ENCODE measurements at regions not wholly inside any gene's neighbourhood (a gene's known extent, or its start where the extent isn't known, plus 50 kb on each side); places are given as distances from the start of the nearest gene placed in this dataset.
"Not testable (repeated sequence)": the region's sequence is repeated elsewhere in the genome, so short reads cannot be mapped to it uniquely, and the experiment has no call there.

GRCh38 chr9:101858026-101858425 lies 119.6 kb upstream of the GRIN3A start:
- H3K4me1 Mint-ChIP-seq = no peaks in the 10 kb centered on the region
- H3K9me3 Mint-ChIP-seq = no peaks in the 10 kb centered on the region
- ATAC-seq (ENCODE audit: low read depth) (no peak), DNase-seq (no peak)
- no peaks in the 10 kb centered on the region for H3K27me3 Mint-ChIP-seq
- no peak overlapping the region for H3K4me3 Mint-ChIP-seq
- no peaks in the 10 kb centered on the region for H3K36me3 Mint-ChIP-seq
- POLR2A ChIA-PET = no interaction called here
- no peak overlapping the region for H3K27ac Mint-ChIP-seq

- POLR2A ChIA-PET = no interaction called here
- no peaks in the 10 kb centered on the region for H3K36me3 Mint-ChIP-seq
- H3K4me3 Mint-ChIP-seq = no peak overlapping the region
- no peaks in the 10 kb centered on the region for H3K9me3 Mint-ChIP-seq
- H3K27me3 Mint-ChIP-seq = no peaks in the 10 kb centered on the region
- H3K4me1 Mint-ChIP-seq = no peaks in the 10 kb centered on the region
- H3K27ac Mint-ChIP-seq = no peak overlapping the region
- ATAC-seq (ENCODE audit: low read depth) = no peak
- DNase-seq = no peak
Observed at GRCh38 chr9:101849102-101849707, 110.8 kb upstream of the GRIN3A start.

- no peak for DNase-seq
- Mint-ChIP-seq H3K27me3 (no peaks in the 10 kb centered on the region), H3K27ac (no peak overlapping the region), H3K36me3 (no peaks in the 10 kb centered on the region), H3K9me3 (no peaks in the 10 kb centered on the region), H3K4me1 (no peaks in the 10 kb centered on the region), H3K4me3 (no peak overlapping the region)
- POLR2A ChIA-PET = no interaction called here
- no peak for ATAC-seq (ENCODE audit: low read depth)
Observed at GRCh38 chr9:101848485-101848919, 110.1 kb upstream of the GRIN3A start.

- Mint-ChIP-seq H3K27ac (no peak overlapping the region), H3K36me3 (no peaks in the 10 kb centered on the region), H3K4me3 (no peak overlapping the region), H3K4me1 (no peaks in the 10 kb centered on the region), H3K27me3 (no peaks in the 10 kb centered on the region), H3K9me3 (no peaks in the 10 kb centered on the region)
- POLR2A ChIA-PET = no interaction called here
- ATAC-seq (ENCODE audit: low read depth) (no peak), DNase-seq (no peak)
Observed at GRCh38 chr9:101846161-101846560, 107.7 kb upstream of the GRIN3A start.

- no peak for DNase-seq
- Mint-ChIP-seq H3K4me3 (no peak overlapping the region), H3K27ac (no peak overlapping the region), H3K36me3 (no peaks in the 10 kb centered on the region), H3K27me3 (no peaks in the 10 kb centered on the region), H3K9me3 (no peaks in the 10 kb centered on the region), H3K4me1 (no peaks in the 10 kb centered on the region)
- ATAC-seq (ENCODE audit: low read depth) = no peak
- POLR2A ChIA-PET = no interaction called here
Observed at GRCh38 chr9:101840694-101841188, 102.3 kb upstream of the GRIN3A start.

- POLR2A ChIA-PET; H3K27me3 Mint-ChIP-seq; H3K27ac Mint-ChIP-seq; H3K4me3 Mint-ChIP-seq; H3K9me3 Mint-ChIP-seq; H3K4me1 Mint-ChIP-seq; ATAC-seq (ENCODE audit: low read depth); H3K36me3 Mint-ChIP-seq; DNase-seq: not testable (repeated sequence)
Observed at GRCh38 chr9:101838988-101839387, 100.5 kb upstream of the GRIN3A start.

- no peak overlapping the region for H3K4me3 Mint-ChIP-seq
- POLR2A ChIA-PET = no interaction called here
- no peak overlapping the region for H3K27ac Mint-ChIP-seq
- H3K27me3 Mint-ChIP-seq = no peaks in the 10 kb centered on the region
- DNase-seq (no peak), ATAC-seq (ENCODE audit: low read depth) (no peak)
- H3K4me1 Mint-ChIP-seq = no peaks in the 10 kb centered on the region
- H3K36me3 Mint-ChIP-seq = no peaks in the 10 kb centered on the region
- H3K9me3 Mint-ChIP-seq = no peaks in the 10 kb centered on the region
Observed at GRCh38 chr9:101836021-101836420, 97.6 kb upstream of the GRIN3A start.

GRCh38 chr9:101832486-101832885 lies 94.0 kb upstream of the GRIN3A start:
- POLR2A ChIA-PET = no interaction called here
- Mint-ChIP-seq H3K4me3 (no peak overlapping the region), H3K4me1 (no peaks in the 10 kb centered on the region), H3K27me3 (no peaks in the 10 kb centered on the region), H3K9me3 (no peaks in the 10 kb centered on the region), H3K36me3 (no peaks in the 10 kb centered on the region), H3K27ac (no peak overlapping the region)
- DNase-seq (no peak), ATAC-seq (ENCODE audit: low read depth) (no peak)

- H3K4me1 Mint-ChIP-seq; POLR2A ChIA-PET; H3K36me3 Mint-ChIP-seq; ATAC-seq (ENCODE audit: low read depth); H3K9me3 Mint-ChIP-seq; H3K4me3 Mint-ChIP-seq; H3K27me3 Mint-ChIP-seq; DNase-seq; H3K27ac Mint-ChIP-seq: not testable (repeated sequence)
Observed at GRCh38 chr9:101821450-101821849, 83.0 kb upstream of the GRIN3A start.

- ATAC-seq (ENCODE audit: low read depth); H3K9me3 Mint-ChIP-seq; DNase-seq; H3K4me3 Mint-ChIP-seq; POLR2A ChIA-PET; H3K27me3 Mint-ChIP-seq; H3K36me3 Mint-ChIP-seq; H3K27ac Mint-ChIP-seq; H3K4me1 Mint-ChIP-seq: not testable (repeated sequence)
Observed at GRCh38 chr9:101820983-101821382, 82.5 kb upstream of the GRIN3A start.

GRCh38 chr9:101814064-101814463 lies 75.6 kb upstream of the GRIN3A start:
- Mint-ChIP-seq H3K27ac (no peak overlapping the region), H3K9me3 (no peaks in the 10 kb centered on the region), H3K4me3 (no peak overlapping the region), H3K36me3 (no peaks in the 10 kb centered on the region), H3K4me1 (no peaks in the 10 kb centered on the region), H3K27me3 (peaks cover 2% of the 10 kb centered on the region)
- no peak for DNase-seq
- no peak for ATAC-seq (ENCODE audit: low read depth)
- POLR2A ChIA-PET = no interaction called here

GRCh38 chr9:101807879-101808278 lies 69.4 kb upstream of the GRIN3A start:
- ATAC-seq (ENCODE audit: low read depth); H3K9me3 Mint-ChIP-seq; H3K27me3 Mint-ChIP-seq; H3K36me3 Mint-ChIP-seq; H3K4me1 Mint-ChIP-seq; H3K27ac Mint-ChIP-seq; POLR2A ChIA-PET; DNase-seq; H3K4me3 Mint-ChIP-seq: not testable (repeated sequence)

GRCh38 chr9:101796044-101796443 lies 57.6 kb upstream of the GRIN3A start:
- POLR2A ChIA-PET = no interaction called here
- Mint-ChIP-seq H3K27me3 (no peaks in the 10 kb centered on the region), H3K27ac (no peak overlapping the region), H3K4me3 (no peak overlapping the region), H3K9me3 (no peaks in the 10 kb centered on the region), H3K36me3 (no peaks in the 10 kb centered on the region), H3K4me1 (no peaks in the 10 kb centered on the region)
- ATAC-seq (ENCODE audit: low read depth) (no peak), DNase-seq (no peak)

GRCh38 chr9:101795147-101795546 lies 56.7 kb upstream of the GRIN3A start:
- H3K4me3 Mint-ChIP-seq = no peak overlapping the region
- no peaks in the 10 kb centered on the region for H3K9me3 Mint-ChIP-seq
- no peak for DNase-seq
- no peak for ATAC-seq (ENCODE audit: low read depth)
- no peaks in the 10 kb centered on the region for H3K4me1 Mint-ChIP-seq
- no peaks in the 10 kb centered on the region for H3K27me3 Mint-ChIP-seq
- POLR2A ChIA-PET = no interaction called here
- H3K36me3 Mint-ChIP-seq = no peaks in the 10 kb centered on the region
- H3K27ac Mint-ChIP-seq = no peak overlapping the region

- H3K4me1 Mint-ChIP-seq = no peaks in the 10 kb centered on the region
- no peak overlapping the region for H3K4me3 Mint-ChIP-seq
- POLR2A ChIA-PET = no interaction called here
- no peaks in the 10 kb centered on the region for H3K36me3 Mint-ChIP-seq
- H3K9me3 Mint-ChIP-seq = no peaks in the 10 kb centered on the region
- DNase-seq (no peak), ATAC-seq (ENCODE audit: low read depth) (no peak)
- H3K27me3 Mint-ChIP-seq = no peaks in the 10 kb centered on the region
- no peak overlapping the region for H3K27ac Mint-ChIP-seq
Observed at GRCh38 chr9:101792475-101792874, 54.0 kb upstream of the GRIN3A start.

Measured in activated naive CD8-positive, alpha-beta T cell treated with anti-CD3 and anti-CD28 coated beads, Interleukin-2, amount 10 ng/mL, durations not matched to agents 7 days and 5 days (primary cell).